Adipocyte (in vitro differentiated cells): ENCODE measurements at regions not wholly inside any gene's neighbourhood (a gene's known extent, or its start where the extent isn't known, plus 50 kb on each side); places are given as distances from the start of the nearest gene placed in this dataset.

ENCODE experiments used
- DNase-seq: peaks from one replicate; pipeline ENCODE4 v3.0.0-alpha.2; 2015; ENCODE audit warnings: low read depth
- H3K27me3 ChIP-seq: replicated peaks from 2 replicates; pipeline ENCODE4 v1.7.0; 2013; ENCODE audit warnings: mild to moderate bottlenecking, low read length, moderate library complexity; ENCODE audit not compliant: control insufficient read depth, insufficient read depth
- H3K36me3 ChIP-seq: 2 replicates; pipeline ENCODE4 v1.7.0; 2013; ENCODE audit warnings: low read length, mild to moderate bottlenecking, moderate library complexity; ENCODE audit not compliant: control insufficient read depth, insufficient read depth, severe bottlenecking
- H3K4me1 ChIP-seq: 2 replicates; pipeline ENCODE4 v1.7.0; 2013; ENCODE audit warnings: mild to moderate bottlenecking, low read length, moderate library complexity; ENCODE audit not compliant: control insufficient read depth, insufficient read depth
- H3K4me3 ChIP-seq: 2 replicates; pipeline ENCODE4 v1.7.0; 2013; ENCODE audit warnings: mild to moderate bottlenecking, low read length, moderate library complexity
- H3K9ac ChIP-seq: 2 replicates; pipeline ENCODE4 v1.7.0; 2013; ENCODE audit warnings: mild to moderate bottlenecking, low read length, moderate library complexity
- H3K9me3 ChIP-seq: 2 replicates; pipeline ENCODE4 v1.7.0; 2013; ENCODE audit warnings: mild to moderate bottlenecking, low read length, moderate library complexity; ENCODE audit not compliant: control insufficient read depth

DNA sequence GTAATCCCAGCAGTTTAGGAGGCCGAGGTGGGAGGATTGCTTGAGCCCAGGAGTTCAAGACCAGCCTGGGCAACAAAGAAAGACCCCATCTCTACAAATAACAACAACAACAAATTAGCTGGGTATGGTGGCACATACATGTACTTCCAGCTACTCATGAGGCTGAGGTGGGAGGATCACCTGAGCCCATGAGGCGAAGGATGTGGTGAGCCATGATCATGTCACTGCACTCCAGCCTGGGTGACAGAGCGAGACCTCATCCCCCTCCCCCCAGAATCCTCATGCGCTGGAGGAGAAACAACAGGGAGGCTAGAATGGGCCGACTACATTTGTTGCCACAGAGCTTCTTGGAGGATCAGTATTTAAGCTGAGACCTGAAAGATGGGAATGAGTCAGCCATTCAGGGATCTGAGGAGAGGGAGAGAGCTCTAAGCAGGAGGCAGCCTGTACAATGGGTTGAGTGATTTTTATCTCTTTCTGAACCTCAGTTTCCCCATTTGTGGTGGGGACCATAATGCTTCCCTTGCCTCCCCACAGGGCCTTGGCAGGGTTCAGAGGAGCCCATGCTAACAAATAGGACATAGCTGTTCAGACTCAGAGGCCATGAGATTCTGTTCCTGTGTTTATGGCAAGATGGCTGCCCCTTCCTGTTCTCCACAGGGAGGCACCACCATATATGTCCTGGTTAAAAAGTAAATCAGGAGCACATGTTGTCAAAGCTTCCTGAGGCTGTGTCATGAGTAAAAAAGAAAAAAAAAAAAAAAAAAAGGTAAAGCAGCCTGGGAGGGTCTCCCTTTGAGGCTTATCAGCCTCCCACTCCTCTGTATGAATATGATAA lies 131.4 kb upstream of the HAAO start:
- peak overlapping the region; percentile 94 for H3K9ac ChIP-seq
- H3K4me1 ChIP-seq: peaks cover 77% of the 10 kb centered on the region
- peak; percentile 59 for DNase-seq
- peak overlapping the region; percentile 53 for H3K4me3 ChIP-seq
- H3K27me3 ChIP-seq: no peaks in the 10 kb centered on the region
- no peaks in the 10 kb centered on the region for H3K9me3 ChIP-seq
- no peaks in the 10 kb centered on the region for H3K36me3 ChIP-seq

- Histone ChIP-seq H3K4me3 (peak overlapping the region; percentile 48), H3K4me1 (peaks cover 83% of the 10 kb centered on the region), H3K9me3 (no peaks in the 10 kb centered on the region), H3K27me3 (no peaks in the 10 kb centered on the region), H3K36me3 (no peaks in the 10 kb centered on the region), H3K9ac (peak overlapping the region; percentile 94)
- DNase-seq: peak; percentile 97
Measured at GRCh38 chr2:42922790-42923579, 130.6 kb upstream of the HAAO start.

- Histone ChIP-seq H3K4me1 (peaks cover 83% of the 10 kb centered on the region), H3K4me3 (peak overlapping the region; percentile 48), H3K36me3 (no peaks in the 10 kb centered on the region), H3K9me3 (no peaks in the 10 kb centered on the region), H3K9ac (peak overlapping the region; percentile 91), H3K27me3 (no peaks in the 10 kb centered on the region)
- DNase-seq: no peak
Measured at GRCh38 chr2:42922293-42922692, 129.9 kb upstream of the HAAO start.

DNA sequence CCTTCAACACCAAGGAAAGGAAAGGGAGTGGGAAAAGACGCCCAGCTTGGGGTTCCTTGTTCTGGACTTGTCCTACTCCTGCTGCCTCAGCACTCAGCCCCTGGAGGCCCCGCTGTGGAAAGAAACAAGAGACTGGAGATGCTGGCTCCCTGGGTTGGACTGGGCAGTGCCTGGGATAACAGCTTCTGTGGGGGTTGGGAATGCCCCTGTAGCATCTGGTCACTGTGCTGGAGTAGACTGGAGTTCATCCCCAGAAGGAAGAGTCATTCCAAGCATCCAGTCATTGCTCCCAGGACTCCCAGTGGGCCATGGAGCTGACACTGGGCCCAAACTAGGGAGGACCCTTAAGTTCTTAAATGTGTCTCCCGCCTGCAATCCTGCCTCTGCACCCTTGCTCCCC lies 129.3 kb upstream of the HAAO start:
- Histone ChIP-seq H3K36me3 (no peaks in the 10 kb centered on the region), H3K27me3 (no peaks in the 10 kb centered on the region), H3K9ac (peak overlapping the region; percentile 91), H3K4me3 (peak overlapping the region; percentile 48), H3K9me3 (no peaks in the 10 kb centered on the region), H3K4me1 (peaks cover 83% of the 10 kb centered on the region)
- no peak for DNase-seq

- Histone ChIP-seq H3K4me3 (no peak overlapping the region), H3K9me3 (no peaks in the 10 kb centered on the region), H3K36me3 (no peaks in the 10 kb centered on the region), H3K9ac (peak overlapping the region; percentile 91), H3K4me1 (peaks cover 78% of the 10 kb centered on the region), H3K27me3 (no peaks in the 10 kb centered on the region)
- no peak for DNase-seq
Measured at GRCh38 chr2:42921147-42921520, 128.8 kb upstream of the HAAO start.

DNA sequence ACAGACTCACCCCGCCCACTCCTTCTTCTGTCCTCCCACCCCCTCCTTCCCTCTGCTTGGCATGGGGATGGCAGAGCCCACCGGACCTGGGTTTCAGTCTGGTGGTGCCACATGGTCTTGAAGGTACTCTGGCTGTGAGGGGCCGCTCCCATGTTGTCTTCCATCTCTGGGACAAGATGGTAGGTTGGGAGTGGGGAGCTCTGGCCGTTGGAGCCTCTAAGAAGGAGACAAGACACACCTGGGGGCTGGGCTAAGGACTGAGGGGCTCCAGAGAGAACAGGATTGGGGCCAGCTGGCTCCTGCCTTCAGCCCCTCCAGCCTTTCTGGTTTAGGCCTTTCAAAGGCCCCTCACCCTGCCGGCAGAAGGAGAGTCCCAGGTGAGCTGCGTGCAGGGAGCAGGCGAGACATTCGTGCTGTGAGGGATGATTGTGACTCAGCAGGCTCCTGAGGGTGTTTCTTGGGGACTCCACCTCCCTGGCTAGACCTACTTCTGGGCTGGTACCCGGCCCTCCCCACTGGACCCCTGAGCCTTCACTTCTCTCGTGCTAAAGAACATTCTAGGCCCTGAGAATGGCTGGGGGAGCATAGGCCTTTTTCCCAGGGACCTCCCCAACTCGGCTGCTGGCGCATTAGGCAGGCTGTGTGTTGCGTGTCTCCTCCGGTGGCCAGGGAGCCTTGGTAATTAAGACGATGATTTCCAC lies 128.2 kb upstream of the HAAO start:
- H3K4me1 ChIP-seq: peaks cover 72% of the 10 kb centered on the region
- no peaks in the 10 kb centered on the region for H3K36me3 ChIP-seq
- H3K4me3 ChIP-seq: no peak overlapping the region
- H3K9me3 ChIP-seq: no peaks in the 10 kb centered on the region
- no peak for DNase-seq
- no peaks in the 10 kb centered on the region for H3K27me3 ChIP-seq
- H3K9ac ChIP-seq: peak overlapping the region; percentile 91

DNA sequence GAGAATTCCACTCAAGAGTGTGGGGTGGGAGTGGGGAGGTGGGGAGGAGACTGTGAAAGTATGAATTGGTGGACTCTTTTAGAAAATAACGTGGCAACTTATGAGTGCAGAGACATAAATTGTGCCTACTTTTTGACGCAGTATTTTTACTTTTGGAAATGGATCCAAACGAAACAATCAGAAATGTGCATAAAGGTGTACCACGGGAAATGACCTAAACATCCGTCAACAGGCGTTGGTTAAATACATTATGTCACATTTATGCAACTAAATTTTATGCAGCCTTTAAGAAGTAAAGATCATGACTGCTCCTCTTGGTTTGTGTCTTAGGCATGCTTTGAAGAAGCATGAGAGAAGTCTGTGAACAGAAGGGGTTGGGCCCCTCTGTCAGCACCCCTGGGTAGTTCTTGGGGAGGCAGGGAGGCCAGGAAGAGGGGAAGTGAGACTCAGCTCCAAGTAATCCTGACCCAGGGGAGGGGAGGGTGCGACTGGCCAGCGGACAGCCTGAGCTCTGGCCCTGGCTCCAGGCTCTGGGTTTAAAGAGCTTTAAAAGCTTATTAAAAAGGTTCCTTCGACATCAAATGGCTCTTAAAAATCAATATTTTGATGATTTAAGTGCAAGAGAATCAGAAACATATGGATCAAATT lies 126.4 kb upstream of the HAAO start:
- DNase-seq: no peak
- Histone ChIP-seq H3K4me3 (no peak overlapping the region), H3K4me1 (peaks cover 55% of the 10 kb centered on the region), H3K27me3 (no peaks in the 10 kb centered on the region), H3K9ac (peak overlapping the region; percentile 60), H3K36me3 (no peaks in the 10 kb centered on the region), H3K9me3 (no peaks in the 10 kb centered on the region)

GRCh38 chr2:42918041-42918440 lies 125.7 kb upstream of the HAAO start:
- Histone ChIP-seq H3K9ac (peak overlapping the region; percentile 56), H3K36me3 (no peaks in the 10 kb centered on the region), H3K9me3 (no peaks in the 10 kb centered on the region), H3K4me1 (peaks cover 51% of the 10 kb centered on the region), H3K27me3 (no peaks in the 10 kb centered on the region), H3K4me3 (peak overlapping the region; percentile 54)
- no peak for DNase-seq

DNA sequence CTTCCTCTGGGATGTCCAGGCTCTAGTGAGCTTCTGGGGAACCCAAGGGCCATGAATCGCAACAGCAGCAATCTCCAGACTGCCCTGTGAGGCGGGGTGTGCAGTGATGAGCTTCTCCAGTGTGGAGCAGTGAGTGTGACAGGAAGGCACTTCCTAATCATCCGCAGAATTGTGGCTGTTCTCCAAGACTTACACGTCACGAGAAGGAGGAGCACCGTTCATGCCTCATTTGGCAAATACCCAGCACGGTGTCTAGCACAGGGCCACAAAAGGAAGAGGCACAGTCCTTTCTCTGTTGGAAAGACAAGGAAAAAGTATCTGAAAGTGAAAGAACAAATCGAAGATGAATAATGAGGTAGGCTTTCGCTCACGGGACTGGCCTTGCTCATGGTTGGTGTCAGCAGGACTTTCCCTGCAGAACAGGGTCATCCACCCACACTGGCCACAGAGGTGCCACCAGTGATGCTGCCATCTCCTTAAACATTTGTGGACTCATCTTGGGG lies 125.1 kb upstream of the HAAO start:
- Histone ChIP-seq H3K27me3 (no peaks in the 10 kb centered on the region), H3K36me3 (no peaks in the 10 kb centered on the region), H3K9me3 (no peaks in the 10 kb centered on the region), H3K4me1 (peaks cover 46% of the 10 kb centered on the region), H3K4me3 (peak overlapping the region; percentile 54), H3K9ac (peak overlapping the region; percentile 56)
- DNase-seq: no peak

GRCh38 chr2:42916324-42916723 lies 123.9 kb upstream of the HAAO start:
- no peak overlapping the region for H3K9ac ChIP-seq
- H3K4me1 ChIP-seq: peaks cover 35% of the 10 kb centered on the region
- H3K9me3 ChIP-seq: no peaks in the 10 kb centered on the region
- no peak overlapping the region for H3K4me3 ChIP-seq
- no peak for DNase-seq
- H3K27me3 ChIP-seq: no peaks in the 10 kb centered on the region
- H3K36me3 ChIP-seq: no peaks in the 10 kb centered on the region
